ENCODE measurements at regions not wholly inside any gene's neighbourhood (a gene's known extent, or its start where the extent isn't known, plus 50 kb on each side); places are given as distances from the start of the nearest gene placed in this dataset.

GRCh38 chr1:69498711-69499110 is 69.0 kb upstream of the LRRC7 start:
- DNase-seq, result no peak
- Mint-ChIP-seq H3K4me1 (no peaks in the 10 kb centered on the region), H3K27me3 (no peaks in the 10 kb centered on the region), H3K36me3 (ENCODE audit: low read depth) (no peaks in the 10 kb centered on the region), H3K27ac (no peak overlapping the region), H3K9me3 (no peaks in the 10 kb centered on the region), H3K4me3 (no peak overlapping the region)
- ChIA-PET CTCF (no interaction called here), POLR2A (no interaction called here)

GRCh38 chr1:69499203-69499803 is 68.4 kb upstream of the LRRC7 start:
- CTCF ChIA-PET, result no interaction called here
- H3K4me3 Mint-ChIP-seq, result no peak overlapping the region
- H3K9me3 Mint-ChIP-seq, result no peaks in the 10 kb centered on the region
- no peaks in the 10 kb centered on the region for H3K4me1 Mint-ChIP-seq
- POLR2A ChIA-PET, result no interaction called here
- no peak overlapping the region for H3K27ac Mint-ChIP-seq
- no peaks in the 10 kb centered on the region for H3K36me3 Mint-ChIP-seq (ENCODE audit: low read depth)
- H3K27me3 Mint-ChIP-seq, result no peaks in the 10 kb centered on the region
- no peak for DNase-seq

DNA sequence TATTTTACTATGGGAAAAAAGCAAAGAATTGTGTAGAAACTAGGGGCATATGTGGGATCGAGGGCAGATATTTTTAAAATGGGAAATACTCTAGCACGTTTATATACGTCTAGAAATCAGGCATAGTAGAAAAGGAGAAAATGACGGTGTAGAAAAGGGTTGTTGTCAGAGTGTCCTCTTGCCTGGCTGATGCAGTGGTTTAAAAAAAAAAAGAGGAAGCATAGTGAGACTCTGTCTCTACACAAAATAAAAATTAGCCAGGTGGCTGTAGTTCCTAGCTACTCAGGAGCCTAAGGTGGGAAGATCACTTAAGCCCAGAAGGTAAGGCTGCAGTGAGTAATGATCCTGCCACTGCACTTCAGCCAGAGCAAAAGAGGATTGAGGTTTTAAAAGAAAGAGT is 64.7 kb upstream of the LRRC7 start:
- POLR2A ChIA-PET, result no interaction called here
- Mint-ChIP-seq H3K27me3 (no peaks in the 10 kb centered on the region), H3K27ac (no peak overlapping the region), H3K36me3 (ENCODE audit: low read depth) (no peaks in the 10 kb centered on the region), H3K4me3 (no peak overlapping the region), H3K4me1 (no peaks in the 10 kb centered on the region), H3K9me3 (no peaks in the 10 kb centered on the region)
- DNase-seq, result no peak
- CTCF ChIA-PET, result no interaction called here

DNA sequence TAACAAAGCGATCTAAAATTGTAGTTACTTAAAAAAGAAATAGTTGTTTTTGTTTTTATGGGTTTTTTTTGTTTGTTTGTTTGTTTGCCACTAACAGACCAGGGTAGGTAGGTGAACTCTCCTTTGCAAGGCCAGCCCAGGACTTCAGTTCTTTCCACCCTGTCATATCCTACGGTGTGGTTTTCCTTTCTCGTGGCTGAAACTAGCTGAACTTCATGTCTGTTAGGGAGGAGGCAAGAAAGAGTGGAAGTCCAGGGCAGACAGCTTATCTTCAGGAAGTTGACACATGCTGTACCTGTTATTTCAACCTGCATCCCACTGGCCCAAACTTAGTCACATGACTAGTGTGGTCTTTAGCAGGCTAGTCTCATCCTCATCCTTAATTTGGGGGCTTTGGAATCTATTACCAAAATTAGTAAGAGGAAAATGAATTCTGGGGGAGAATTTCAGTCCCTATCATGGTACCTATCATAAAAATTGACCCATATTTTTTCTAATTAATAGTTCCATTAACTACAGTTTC is 62.9 kb upstream of the LRRC7 start:
- no peak overlapping the region for H3K4me3 Mint-ChIP-seq
- no peaks in the 10 kb centered on the region for H3K9me3 Mint-ChIP-seq
- CTCF ChIA-PET, result no interaction called here
- no peak overlapping the region for H3K27ac Mint-ChIP-seq
- no peaks in the 10 kb centered on the region for H3K36me3 Mint-ChIP-seq (ENCODE audit: low read depth)
- DNase-seq, result no peak
- no peaks in the 10 kb centered on the region for H3K4me1 Mint-ChIP-seq
- POLR2A ChIA-PET, result no interaction called here
- no peaks in the 10 kb centered on the region for H3K27me3 Mint-ChIP-seq

DNA sequence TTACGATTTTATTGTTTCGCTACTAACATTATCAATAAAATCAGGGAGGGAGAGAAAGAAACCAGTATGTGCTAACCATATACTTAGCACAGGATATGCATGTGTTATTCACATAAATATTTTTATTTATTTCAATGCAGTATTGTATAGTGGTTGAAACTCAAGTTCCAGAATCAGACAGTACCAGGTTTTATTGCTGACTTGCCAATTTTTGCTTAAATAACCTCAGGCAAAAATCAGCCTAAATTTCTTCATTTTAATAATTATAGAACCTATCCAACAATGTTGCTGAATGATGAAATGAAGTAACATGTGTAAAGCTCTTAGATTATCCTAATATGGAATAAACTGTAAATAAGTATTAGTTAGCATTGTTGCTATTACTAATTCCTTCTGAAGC is 61.4 kb upstream of the LRRC7 start:
- no peak for DNase-seq
- Mint-ChIP-seq H3K4me1 (no peaks in the 10 kb centered on the region), H3K27ac (no peak overlapping the region), H3K36me3 (ENCODE audit: low read depth) (no peaks in the 10 kb centered on the region), H3K4me3 (no peak overlapping the region), H3K27me3 (no peaks in the 10 kb centered on the region), H3K9me3 (no peaks in the 10 kb centered on the region)
- POLR2A ChIA-PET, result no interaction called here
- CTCF ChIA-PET, result no interaction called here

- no peaks in the 10 kb centered on the region for H3K4me1 Mint-ChIP-seq
- no peak overlapping the region for H3K4me3 Mint-ChIP-seq
- CTCF ChIA-PET, result no interaction called here
- POLR2A ChIA-PET, result no interaction called here
- H3K27me3 Mint-ChIP-seq, result no peaks in the 10 kb centered on the region
- H3K27ac Mint-ChIP-seq, result no peak overlapping the region
- no peaks in the 10 kb centered on the region for H3K36me3 Mint-ChIP-seq (ENCODE audit: low read depth)
- H3K9me3 Mint-ChIP-seq, result no peaks in the 10 kb centered on the region
- no peak for DNase-seq
Measured at GRCh38 chr1:69506721-69507120, 61.0 kb upstream of the LRRC7 start.

- no peak overlapping the region for H3K27ac Mint-ChIP-seq
- no peaks in the 10 kb centered on the region for H3K36me3 Mint-ChIP-seq (ENCODE audit: low read depth)
- DNase-seq, result no peak
- H3K4me1 Mint-ChIP-seq, result no peaks in the 10 kb centered on the region
- ChIA-PET CTCF (no interaction called here), POLR2A (no interaction called here)
- no peaks in the 10 kb centered on the region for H3K9me3 Mint-ChIP-seq
- H3K27me3 Mint-ChIP-seq, result no peaks in the 10 kb centered on the region
- H3K4me3 Mint-ChIP-seq, result no peak overlapping the region
Measured at GRCh38 chr1:69510026-69510425, 57.7 kb upstream of the LRRC7 start.

GRCh38 chr1:69511426-69512192 is 56.1 kb upstream of the LRRC7 start:
- Mint-ChIP-seq H3K4me1 (no peaks in the 10 kb centered on the region), H3K4me3 (no peak overlapping the region), H3K36me3 (ENCODE audit: low read depth) (no peaks in the 10 kb centered on the region), H3K27ac (no peak overlapping the region), H3K9me3 (no peaks in the 10 kb centered on the region), H3K27me3 (no peaks in the 10 kb centered on the region)
- DNase-seq, result no peak
- ChIA-PET CTCF (no interaction called here), POLR2A (no interaction called here)

GRCh38 chr1:69513601-69514000 is 54.1 kb upstream of the LRRC7 start:
- no peak for DNase-seq
- Mint-ChIP-seq H3K27me3 (no peaks in the 10 kb centered on the region), H3K4me1 (no peaks in the 10 kb centered on the region), H3K4me3 (no peak overlapping the region), H3K36me3 (ENCODE audit: low read depth) (no peaks in the 10 kb centered on the region), H3K27ac (no peak overlapping the region), H3K9me3 (no peaks in the 10 kb centered on the region)
- ChIA-PET POLR2A (no interaction called here), CTCF (interaction anchor here (0.6 kb wide), 1 partner anchor 249 kb away, joined by 4 read pairs; no protein-coding TSS in a partner anchor)
